HEK293T (cell line): ENCODE measurements at regions not wholly inside any gene's neighbourhood (a gene's known extent, or its start where the extent isn't known, plus 50 kb on each side); places are given as distances from the start of the nearest gene placed in this dataset.

Experiments used
- FOXK2 ChIP-seq: fragments of 450-650 bp; IDR thresholded peaks from 2 replicates; pipeline ENCODE4 v1.6.1; 2016; ENCODE audit warnings: mild to moderate bottlenecking
- L3MBTL2 ChIP-seq: fragments of 450-650 bp; conservative IDR thresholded peaks from 2 replicates; pipeline ENCODE4 v1.6.1; 2016; ENCODE audit warnings: mild to moderate bottlenecking
- SUZ12 ChIP-seq: fragments of 450-650 bp; IDR thresholded peaks from 2 replicates; pipeline ENCODE4 v1.6.1; 2016; ENCODE audit warnings: mild to moderate bottlenecking

- no peak for TF ChIP-seq SUZ12
- no peak for TF ChIP-seq L3MBTL2
- no peak for TF ChIP-seq FOXK2
These were observed 318.5 kb upstream of the SLCO3A1 start for GRCh38 chr15:91534976-91535375.
